Fibroblast of villous mesenchyme (primary cell): ENCODE measurements at regions not wholly inside any gene's neighbourhood (a gene's known extent, or its start where the extent isn't known, plus 50 kb on each side); places are given as distances from the start of the nearest gene placed in this dataset.
"Not testable (repeated sequence)": the region's sequence is repeated elsewhere in the genome, so short reads cannot be mapped to it uniquely, and the experiment has no call there.

Experiments
- DNase-seq: peaks from one replicate; pipeline ENCODE4 v3.0.0-alpha.2; 2010; ENCODE audit warnings: low read depth
- H3K4me3 ChIP-seq: 2 replicates; pipeline ENCODE4 v1.5.1; 2011; ENCODE audit warnings: low read depth, mild to moderate bottlenecking, low read length
- CTCF ChIP-seq: IDR thresholded peaks from 2 replicates; pipeline ENCODE4 v1.5.1; 2012; ENCODE audit warnings: low read depth, mild to moderate bottlenecking, low read length; ENCODE audit not compliant: insufficient read depth

GRCh38 chrX:109889289-109890006, 113.5 kb upstream of the TMEM164 start:
- peak; percentile 30 for TF ChIP-seq CTCF
- peak; percentile 22 for DNase-seq
- no peak overlapping the region for H3K4me3 ChIP-seq

GRCh38 chrX:109890300-109890699, 112.6 kb upstream of the TMEM164 start:
- no peak for DNase-seq
- H3K4me3 ChIP-seq = no peak overlapping the region
- TF ChIP-seq CTCF = no peak

GRCh38 chrX:109890910-109891502, 111.9 kb upstream of the TMEM164 start:
- no peak overlapping the region for H3K4me3 ChIP-seq
- DNase-seq = peak; percentile 57
- TF ChIP-seq CTCF = peak; percentile 84

GRCh38 chrX:109896024-109896423, 106.9 kb upstream of the TMEM164 start:
- not testable (repeated sequence) for DNase-seq, H3K4me3 ChIP-seq

GRCh38 chrX:109902665-109903064, 100.2 kb upstream of the TMEM164 start:
- peak; percentile 3 for DNase-seq
- H3K4me3 ChIP-seq = no peak overlapping the region

GRCh38 chrX:109911046-109911445, 91.9 kb upstream of the TMEM164 start:
- DNase-seq = peak; percentile 3
- H3K4me3 ChIP-seq = no peak overlapping the region
- peak; percentile 54 for TF ChIP-seq CTCF

More at GRCh38 chrX:109902665-109903064, 100.2 kb upstream of the TMEM164 start:
- no peak for TF ChIP-seq CTCF

GRCh38 chrX:109912993-109913392, 89.9 kb upstream of the TMEM164 start:
- not testable (repeated sequence) for DNase-seq, H3K4me3 ChIP-seq

GRCh38 chrX:109914114-109914849, 88.6 kb upstream of the TMEM164 start:
- no peak overlapping the region for H3K4me3 ChIP-seq
- DNase-seq = no peak
- TF ChIP-seq CTCF = no peak
